GM12872 (cell line): ENCODE measurements at regions not wholly inside any gene's neighbourhood (a gene's known extent, or its start where the extent isn't known, plus 50 kb on each side); places are given as distances from the start of the nearest gene placed in this dataset.

Source experiments
- TF ChIP-seq, protein P1 (sequence below): IDR thresholded peaks from 3 replicates; pipeline ENCODE4 v1.5.1; 2011; ENCODE audit warnings: low read depth, mild to moderate bottlenecking, low read length, moderate library complexity; ENCODE audit not compliant: insufficient read depth

DNA sequence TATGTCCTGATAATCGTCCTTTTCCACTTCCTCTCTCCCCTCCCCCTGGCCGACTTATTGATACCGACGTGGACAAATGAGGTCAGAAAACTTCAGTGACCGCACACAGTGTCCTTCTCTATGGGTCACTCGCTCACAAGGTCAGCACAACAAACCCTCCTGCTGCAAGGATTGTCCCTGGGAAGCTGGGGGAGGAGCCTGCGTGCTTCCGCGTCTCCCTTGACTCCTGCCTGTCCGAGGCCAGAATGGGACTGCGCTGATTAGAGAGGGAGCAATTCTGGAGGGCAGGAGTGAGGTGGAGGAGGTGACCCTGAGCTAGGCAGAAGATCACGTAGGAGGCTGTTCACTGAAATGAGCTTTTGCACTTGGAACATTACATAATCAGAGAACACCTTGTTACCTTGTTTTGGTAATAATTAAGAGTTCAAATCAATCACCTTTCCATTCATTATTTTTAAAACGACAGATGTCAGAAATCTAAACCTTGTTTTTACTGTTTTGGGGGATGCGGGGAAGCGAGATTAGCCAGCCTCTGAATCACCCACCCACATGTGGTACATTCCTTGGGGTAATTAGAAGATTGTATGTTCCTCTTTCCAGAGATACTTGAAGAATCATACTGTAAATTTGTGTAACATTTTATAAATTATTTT is 70.6 kb downstream of the CTAGE1 start:
- TF ChIP-seq, protein P1, sequence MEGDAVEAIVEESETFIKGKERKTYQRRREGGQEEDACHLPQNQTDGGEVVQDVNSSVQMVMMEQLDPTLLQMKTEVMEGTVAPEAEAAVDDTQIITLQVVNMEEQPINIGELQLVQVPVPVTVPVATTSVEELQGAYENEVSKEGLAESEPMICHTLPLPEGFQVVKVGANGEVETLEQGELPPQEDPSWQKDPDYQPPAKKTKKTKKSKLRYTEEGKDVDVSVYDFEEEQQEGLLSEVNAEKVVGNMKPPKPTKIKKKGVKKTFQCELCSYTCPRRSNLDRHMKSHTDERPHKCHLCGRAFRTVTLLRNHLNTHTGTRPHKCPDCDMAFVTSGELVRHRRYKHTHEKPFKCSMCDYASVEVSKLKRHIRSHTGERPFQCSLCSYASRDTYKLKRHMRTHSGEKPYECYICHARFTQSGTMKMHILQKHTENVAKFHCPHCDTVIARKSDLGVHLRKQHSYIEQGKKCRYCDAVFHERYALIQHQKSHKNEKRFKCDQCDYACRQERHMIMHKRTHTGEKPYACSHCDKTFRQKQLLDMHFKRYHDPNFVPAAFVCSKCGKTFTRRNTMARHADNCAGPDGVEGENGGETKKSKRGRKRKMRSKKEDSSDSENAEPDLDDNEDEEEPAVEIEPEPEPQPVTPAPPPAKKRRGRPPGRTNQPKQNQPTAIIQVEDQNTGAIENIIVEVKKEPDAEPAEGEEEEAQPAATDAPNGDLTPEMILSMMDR = no peak

DNA sequence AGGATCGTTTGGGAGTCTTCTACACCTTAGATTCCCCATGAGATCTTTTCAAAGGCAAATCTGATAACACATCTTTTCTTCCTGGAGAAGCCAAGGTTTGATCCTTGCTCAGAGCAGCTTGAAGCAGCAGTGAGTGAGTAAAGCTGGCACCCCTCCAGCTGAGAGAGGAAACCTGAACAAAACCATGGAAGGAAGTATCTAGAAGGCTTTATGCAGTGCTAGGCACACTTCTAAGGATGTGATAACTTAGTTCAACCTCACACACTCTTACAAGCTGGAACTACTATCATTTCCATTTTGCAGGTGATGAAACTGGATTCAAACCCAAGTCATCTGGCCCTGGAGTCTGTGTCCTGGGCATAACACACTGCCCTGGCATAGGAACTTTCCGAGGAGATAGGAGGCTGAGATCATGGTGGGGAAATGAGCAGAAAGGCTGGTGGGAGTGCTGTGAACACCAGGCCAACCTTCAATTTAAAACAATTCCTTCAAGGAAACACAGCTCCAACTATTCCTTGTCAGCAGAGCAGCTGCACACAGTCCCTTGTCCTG is 71.2 kb downstream of the CTAGE1 start:
- TF ChIP-seq, protein P1 = no peak

DNA sequence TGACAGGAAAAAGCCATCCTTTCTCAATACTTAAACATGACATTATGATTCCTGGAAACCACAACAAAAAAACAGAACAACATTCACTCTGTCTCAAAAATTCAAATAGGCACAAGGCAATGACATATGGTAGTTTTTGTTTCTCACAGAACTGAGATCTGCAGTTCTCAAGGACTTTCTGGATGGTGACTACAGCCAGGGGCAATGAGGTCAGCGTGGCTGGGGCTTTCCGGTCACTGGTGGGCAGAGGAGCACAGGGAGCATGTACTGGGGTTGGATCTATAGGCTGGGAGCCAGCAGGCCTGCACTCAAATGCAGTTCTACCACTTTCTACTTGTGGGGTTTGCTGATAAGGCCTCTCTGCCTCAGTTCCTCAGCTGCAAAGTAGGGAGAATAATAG is 72.0 kb downstream of the CTAGE1 start:
- TF ChIP-seq, protein P1 = no peak

DNA sequence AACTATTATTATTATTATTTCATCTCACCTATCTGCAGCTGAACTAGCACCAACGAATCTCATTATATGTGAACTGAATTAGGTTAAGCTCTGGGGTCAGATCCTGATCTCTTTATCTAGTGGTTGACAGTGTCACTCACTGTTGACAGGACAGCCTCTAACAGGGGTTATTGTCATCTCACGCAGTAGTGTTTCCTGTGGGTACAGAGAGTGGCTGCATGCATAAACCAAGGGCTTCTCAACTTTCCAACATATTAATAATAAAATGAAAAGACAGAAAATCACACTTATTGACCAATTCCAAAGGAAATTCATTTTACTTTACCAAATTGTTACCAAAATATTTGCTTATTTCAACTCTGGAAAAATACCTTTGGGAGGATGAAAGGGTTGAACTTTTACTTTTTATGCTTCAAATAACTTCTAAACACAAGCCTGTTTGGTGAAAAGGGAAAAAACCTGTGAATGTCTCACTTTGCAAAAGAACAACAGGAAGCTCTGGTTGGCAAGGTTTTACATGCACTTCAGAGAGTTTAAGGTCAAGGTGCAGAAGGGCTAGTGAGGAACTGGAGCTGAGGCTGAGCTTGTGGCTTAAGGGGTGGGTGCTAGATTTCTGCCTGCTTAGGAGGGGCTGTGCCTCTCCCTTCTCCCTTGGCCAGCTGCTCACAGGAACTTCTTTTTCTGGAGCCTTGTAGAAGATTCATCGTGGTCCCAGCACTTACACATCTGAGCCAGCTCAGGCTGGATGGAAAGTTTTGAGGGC is 72.6 kb downstream of the CTAGE1 start:
- TF ChIP-seq, protein P1 = no peak

DNA sequence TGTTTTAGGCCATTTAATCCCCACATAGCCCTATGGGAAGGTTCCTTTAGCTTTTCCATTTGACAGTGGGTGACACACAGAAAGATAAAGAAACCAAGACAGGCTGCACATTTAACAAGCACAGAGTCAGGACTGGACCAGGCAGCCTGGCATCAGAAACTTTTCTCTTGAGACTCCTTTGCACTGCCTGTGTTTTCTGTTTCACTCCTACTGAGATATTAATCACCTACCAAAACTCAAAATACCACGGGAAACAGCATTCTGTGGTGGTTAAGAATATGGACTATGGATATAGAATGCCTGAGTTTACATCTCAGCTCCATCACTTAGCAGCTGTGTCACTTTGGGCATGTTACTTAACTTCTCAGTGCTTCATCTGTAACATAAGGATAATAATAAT is 73.3 kb downstream of the CTAGE1 start:
- TF ChIP-seq, protein P1 = no peak

DNA sequence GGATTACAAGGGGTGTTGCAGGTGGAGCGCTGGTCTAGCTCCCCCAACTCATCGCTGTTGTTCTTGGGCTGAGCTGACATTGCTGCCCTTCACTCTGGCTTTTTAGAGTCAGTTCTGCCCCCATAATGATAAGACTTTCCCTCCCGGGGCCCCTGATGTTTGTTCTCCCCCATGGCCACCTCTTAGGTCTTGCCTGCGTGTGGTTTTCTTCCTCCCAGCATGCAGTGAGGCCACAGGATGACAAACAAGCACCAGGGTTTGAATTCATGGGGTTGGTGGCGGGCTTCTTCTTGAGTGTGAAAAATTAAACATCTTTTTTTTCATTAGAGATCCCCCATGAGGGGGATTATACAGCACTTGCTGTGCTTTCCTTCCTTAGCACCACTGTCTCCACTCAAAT is 74.1 kb downstream of the CTAGE1 start:
- TF ChIP-seq, protein P1 = no peak

DNA sequence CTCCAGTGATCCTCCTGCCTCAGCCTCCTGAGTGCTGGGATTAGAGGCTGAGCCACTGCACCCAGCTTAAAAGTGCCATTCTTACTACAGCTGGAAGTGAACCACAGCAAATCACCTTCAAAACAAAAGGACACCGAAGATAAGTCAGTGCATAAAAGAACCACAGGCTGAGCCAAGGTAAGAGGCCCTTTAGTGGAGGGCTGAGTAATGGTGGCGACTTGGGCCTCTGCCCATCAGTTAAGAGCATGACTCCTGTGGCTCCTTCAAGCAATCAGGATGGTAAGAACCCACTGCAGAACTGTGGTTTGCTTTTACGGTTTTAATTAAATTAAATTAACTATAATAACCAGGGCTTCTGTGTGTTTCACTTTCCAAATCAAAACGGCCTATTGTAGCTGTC is 75.1 kb downstream of the CTAGE1 start:
- TF ChIP-seq, protein P1 = no peak
